ENCODE measurements at regions not wholly inside any gene's neighbourhood (a gene's known extent, or its start where the extent isn't known, plus 50 kb on each side); places are given as distances from the start of the nearest gene placed in this dataset.

- DNase-seq = no peak
These were observed 302.4 kb upstream of the NR5A2 start for GRCh38 chr1:199725002-199725565.

GRCh38 chr1:199727682-199728081, 299.8 kb upstream of the NR5A2 start:
- no peak for DNase-seq

DNA sequence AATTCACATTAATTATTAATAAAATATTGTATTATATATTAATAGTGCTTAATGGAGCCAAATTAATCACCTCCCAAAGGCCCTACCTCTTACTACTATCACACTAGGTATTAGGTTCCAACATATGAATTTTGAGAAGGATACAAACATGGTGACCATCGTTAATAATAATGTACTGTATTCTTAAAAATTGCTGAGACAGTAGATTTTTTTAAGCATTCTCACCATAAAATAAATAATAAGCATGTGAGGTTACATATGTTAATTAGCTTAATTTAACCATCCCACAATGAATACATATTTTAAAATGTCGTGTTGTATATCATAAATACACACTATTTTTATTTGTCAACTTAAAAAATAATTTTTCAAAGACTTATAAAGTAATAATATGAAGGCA, 299.2 kb upstream of the NR5A2 start:
- no peak for DNase-seq

DNA sequence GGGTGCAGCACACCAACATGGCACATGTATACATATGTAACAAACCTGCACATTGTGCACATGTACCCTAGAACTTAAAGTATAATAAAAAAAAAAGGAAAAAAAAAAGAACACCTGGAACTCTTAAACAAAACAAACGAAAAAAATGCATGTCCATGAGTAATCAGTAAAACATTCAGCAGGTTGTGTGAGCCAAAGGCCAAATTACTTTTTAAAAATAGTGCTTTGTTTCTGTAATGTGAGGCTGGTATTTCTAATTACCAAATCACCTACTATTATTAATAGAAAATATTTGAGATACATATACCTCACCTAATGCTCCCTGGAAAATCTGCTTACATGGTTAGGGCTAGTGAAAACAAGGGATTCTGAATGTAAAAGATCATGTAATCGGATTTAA, 294.4 kb upstream of the NR5A2 start:
- DNase-seq = peak; percentile 22

DNA sequence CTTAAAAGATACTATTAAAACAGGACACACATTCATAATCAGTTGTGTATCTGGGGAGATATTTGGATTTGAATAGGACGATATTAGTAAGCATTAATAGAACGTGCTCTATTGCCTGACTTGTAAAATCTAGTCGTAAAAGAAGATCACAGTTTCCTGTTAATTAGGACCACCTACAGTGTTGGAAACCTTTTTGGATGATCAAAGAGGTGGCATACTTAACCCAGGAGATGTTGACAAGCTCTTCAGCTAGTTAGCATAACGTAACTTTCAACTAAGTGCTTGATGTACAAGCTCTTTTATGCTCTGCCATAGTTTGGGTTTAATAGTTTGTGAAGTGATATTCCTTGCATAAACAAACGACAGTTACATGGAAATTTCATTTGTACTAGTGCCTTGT, 293.3 kb upstream of the NR5A2 start:
- DNase-seq = no peak

DNA sequence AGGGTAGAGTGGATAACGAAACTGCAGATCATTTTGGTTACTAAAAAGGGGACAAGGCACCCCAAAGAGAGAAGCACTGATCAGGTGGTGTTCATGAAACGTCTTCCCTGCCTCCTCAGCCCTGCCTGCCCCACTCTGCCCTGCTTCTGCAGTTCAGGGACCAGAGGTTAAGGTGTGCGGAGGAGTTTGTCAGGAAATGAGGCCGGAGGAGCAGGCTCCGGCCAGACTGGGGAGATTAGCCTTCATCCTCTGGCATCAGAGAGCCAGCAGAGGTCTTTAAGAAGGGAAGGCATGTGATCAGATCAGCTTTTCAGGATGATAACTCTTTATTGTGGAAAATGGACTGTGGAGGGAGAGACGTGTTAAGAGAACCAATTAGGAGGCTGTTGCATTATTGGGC, 291.9 kb upstream of the NR5A2 start:
- DNase-seq = peak; percentile 21

DNA sequence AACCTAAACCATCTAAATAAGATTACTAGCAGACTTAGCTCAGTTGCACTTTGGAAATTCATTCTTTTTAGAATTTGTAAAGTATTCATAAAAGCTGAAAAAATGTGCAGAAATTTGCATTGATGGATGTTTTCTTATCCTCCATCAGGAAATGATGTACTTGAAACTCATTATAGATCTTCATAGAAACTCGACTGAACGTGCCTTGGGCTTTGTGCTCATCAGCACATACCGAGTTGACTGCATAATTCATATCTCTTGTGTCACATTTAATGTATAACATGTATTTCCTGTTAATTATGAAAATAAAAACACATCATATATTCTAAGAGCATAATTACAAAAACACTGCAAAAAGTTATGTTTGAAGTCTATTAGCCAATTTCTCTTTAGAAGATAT, 290.9 kb upstream of the NR5A2 start:
- no peak for DNase-seq

GRCh38 chr1:199741586-199741985, 285.9 kb upstream of the NR5A2 start:
- no peak for DNase-seq

DNA sequence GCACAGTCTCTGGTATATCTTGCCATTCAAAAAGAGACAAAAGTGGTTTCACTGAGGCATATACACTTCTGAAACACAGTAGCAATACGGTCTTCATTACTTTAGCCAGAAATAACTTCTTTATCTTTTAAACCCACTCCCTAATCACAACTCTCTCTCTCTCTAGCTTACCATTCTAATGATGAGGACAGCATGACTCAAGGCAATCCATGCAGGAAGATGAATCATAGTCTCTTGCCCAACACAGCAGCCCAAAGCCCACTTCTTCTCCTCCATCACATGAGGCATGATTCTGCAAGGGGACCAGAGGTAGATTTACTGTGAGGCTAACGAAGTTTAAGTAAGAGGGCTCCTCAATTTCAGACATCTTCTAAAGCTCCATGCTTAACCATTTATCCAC, 285.0 kb upstream of the NR5A2 start:
- peak; percentile 93 for DNase-seq

DNA sequence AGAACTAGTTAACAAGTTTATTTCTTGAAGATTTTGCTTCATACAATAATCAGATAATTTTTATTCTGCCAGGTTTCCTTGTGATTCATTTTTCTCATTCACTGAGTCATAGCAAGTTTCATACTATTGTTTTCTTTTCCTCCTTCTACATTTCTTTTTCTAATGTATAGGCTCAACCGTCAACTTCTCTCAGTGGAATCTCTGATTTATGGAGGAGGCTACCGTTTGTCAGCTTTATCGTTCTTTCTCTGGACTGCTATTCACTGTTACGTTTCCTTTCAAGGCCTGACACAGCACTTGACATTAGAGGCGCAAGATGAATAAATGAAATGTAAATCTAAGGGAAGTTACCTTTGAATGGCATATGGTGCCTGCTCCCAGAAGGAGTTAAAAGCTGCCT, 284.3 kb upstream of the NR5A2 start:
- peak; percentile 70 for DNase-seq

- no peak for DNase-seq
These were observed 280.7 kb upstream of the NR5A2 start for GRCh38 chr1:199746666-199747384.

DNA sequence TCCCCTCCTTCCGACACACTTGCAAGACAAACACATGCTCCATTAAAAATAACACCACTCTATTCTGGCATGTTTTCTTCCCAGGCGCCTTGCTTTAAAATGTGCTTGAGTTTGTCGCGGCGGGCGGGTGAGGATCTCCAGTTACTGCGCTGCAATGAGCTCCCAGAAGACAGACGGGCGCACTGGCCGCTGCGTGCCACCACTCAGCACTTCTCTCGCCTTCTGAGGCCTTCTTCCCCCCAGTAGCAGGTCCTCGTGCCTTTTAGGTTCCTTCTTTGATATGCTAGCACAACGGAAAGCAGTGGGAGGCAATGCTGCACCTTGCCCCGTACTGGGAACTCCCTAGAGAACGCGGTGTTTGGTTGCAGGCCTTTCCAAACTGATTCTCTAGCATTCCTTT, 279.5 kb upstream of the NR5A2 start:
- no peak for DNase-seq

GRCh38 chr1:199751506-199751905, 276.0 kb upstream of the NR5A2 start:
- DNase-seq = no peak

GRCh38 chr1:199751962-199752687, 275.4 kb upstream of the NR5A2 start:
- DNase-seq = no peak

- no peak for DNase-seq
These were observed 274.9 kb upstream of the NR5A2 start for GRCh38 chr1:199752688-199753027.

GRCh38 chr1:199753513-199753912, 274.0 kb upstream of the NR5A2 start:
- no peak for DNase-seq

DNA sequence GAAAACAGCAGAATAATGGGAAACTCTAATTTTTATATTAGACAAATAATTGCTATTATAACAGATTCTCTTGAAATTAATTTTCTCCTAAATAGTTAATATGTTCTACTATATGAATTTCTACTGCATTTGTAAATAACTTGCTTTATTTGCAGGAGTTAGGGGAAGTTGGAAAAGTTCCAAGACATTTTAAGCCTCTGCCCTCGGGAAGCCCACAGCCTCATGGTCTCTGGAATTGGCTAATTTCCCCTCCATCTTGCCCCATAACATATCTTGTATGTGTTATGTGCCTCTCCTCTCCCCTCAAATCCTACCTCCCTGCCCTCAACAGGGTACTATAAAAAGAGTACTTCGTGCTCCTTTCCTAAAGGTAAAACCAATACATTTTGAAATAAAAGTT, 271.4 kb upstream of the NR5A2 start:
- no peak for DNase-seq

DNA sequence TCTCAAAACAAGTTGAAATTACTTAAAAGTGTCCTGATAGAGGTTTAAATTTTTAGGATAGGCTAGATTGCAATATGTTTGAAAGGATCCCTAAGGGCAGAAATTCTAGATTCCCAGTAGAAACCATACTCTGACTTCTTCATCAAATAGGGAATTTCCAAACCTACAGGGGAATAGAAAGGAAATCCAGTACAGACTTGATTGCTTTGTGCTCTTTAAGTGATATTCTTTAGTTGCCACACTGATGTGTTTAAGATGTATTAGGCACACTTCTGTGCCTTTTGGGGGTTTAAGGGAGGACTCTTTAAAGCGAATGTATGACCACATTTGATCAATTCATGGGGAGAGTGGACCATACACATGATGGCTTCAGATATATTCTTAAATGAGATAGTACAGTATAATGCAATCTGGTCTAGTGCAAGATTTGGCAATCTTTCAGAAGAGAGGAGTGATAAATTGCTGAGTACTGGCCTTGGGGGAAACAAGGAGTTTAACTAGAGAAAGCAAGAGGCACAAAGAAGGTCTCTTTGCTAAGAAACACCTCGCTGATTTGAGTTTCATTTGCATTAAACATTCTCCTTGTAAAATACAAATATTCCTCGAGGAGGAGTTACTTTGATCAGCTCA, 268.8 kb upstream of the NR5A2 start:
- no peak for DNase-seq

- peak; percentile 89 for DNase-seq
These were observed 268.2 kb upstream of the NR5A2 start for GRCh38 chr1:199759268-199759730.

- DNase-seq = no peak
These were observed 264.9 kb upstream of the NR5A2 start for GRCh38 chr1:199762572-199762971.

DNA sequence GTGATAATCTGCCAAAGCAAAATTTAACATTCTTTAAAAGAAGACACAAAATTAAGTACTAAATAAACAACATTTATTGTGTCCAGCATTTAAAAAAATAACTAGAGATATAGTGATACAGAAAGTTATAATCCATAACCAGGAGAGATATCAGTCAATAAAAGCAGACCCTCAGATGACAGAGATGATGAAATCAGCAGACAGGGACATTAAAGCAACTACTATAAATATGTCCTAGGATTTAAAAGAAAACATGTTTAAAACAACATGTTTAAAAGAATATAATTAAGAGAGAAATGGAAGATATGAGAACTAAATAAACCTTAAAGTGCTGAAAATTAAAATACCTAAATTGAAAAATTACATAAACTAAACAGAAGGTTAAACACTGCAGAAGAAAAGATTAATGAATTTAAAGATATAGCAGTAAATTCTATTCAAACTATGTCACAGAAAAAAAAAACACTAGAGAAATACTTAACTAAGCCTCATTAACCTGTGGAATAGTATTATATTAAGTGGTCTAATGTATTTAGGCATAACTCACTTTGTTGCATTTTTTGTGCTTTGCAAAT, 261.2 kb upstream of the NR5A2 start:
- no peak for DNase-seq

GRCh38 chr1:199767700-199768099, 259.8 kb upstream of the NR5A2 start:
- DNase-seq = no peak

GRCh38 chr1:199774433-199775089, 252.9 kb upstream of the NR5A2 start:
- peak; percentile 74 for DNase-seq

Data from NCI-H226 (cell line).